BE2C (cell line): ENCODE measurements at regions not wholly inside any gene's neighbourhood (a gene's known extent, or its start where the extent isn't known, plus 50 kb on each side); places are given as distances from the start of the nearest gene placed in this dataset.

Source experiments
- DNase-seq: peaks from one replicate; pipeline ENCODE4 v3.0.0-alpha.2; 2020
- H3K27me3 ChIP-seq: fragments of 250-450 bp; sonication (Bioruptor Pico); 2 replicates; pipeline ENCODE4 v1.5.1; 2020; ENCODE audit warnings: mild to moderate bottlenecking
- H3K36me3 ChIP-seq: fragments of 250-450 bp; sonication (Bioruptor Pico); 2 replicates; pipeline ENCODE4 v1.5.1; 2020; ENCODE audit warnings: mild to moderate bottlenecking
- H3K4me1 ChIP-seq: fragments of 250-450 bp; sonication (Bioruptor Pico); 2 replicates; pipeline ENCODE4 v1.5.1; 2020
- H3K4me3 ChIP-seq: 2 replicates; pipeline ENCODE4 v1.5.1; 2011; ENCODE audit warnings: low read depth, low read length
- H3K9me3 ChIP-seq: fragments of 250-450 bp; sonication (Bioruptor Pico); 2 replicates; pipeline ENCODE4 v1.5.1; 2020
- CTCF ChIP-seq: IDR thresholded peaks from 2 replicates; pipeline ENCODE4 v1.5.1; 2012; ENCODE audit warnings: mild to moderate bottlenecking, low read depth, low read length

GRCh38 chr5:27516437-27516836 lies 478.1 kb upstream of the CDH9 start:
- H3K27me3 ChIP-seq, result no peaks in the 10 kb centered on the region
- DNase-seq, result no peak
- peaks cover 2% of the 10 kb centered on the region; the same call in 1 of the 2 replicates for H3K9me3 ChIP-seq
- H3K4me3 ChIP-seq, result no peak overlapping the region
- no peaks in the 10 kb centered on the region for H3K36me3 ChIP-seq
- H3K4me1 ChIP-seq, result no peaks in the 10 kb centered on the region
- no peak for TF ChIP-seq CTCF

- Histone ChIP-seq H3K9me3 (no peaks in the 10 kb centered on the region), H3K4me1 (no peaks in the 10 kb centered on the region), H3K4me3 (no peak overlapping the region), H3K27me3 (no peaks in the 10 kb centered on the region), H3K36me3 (no peaks in the 10 kb centered on the region)
- TF ChIP-seq CTCF, result no peak
- DNase-seq, result no peak
Observed at GRCh38 chr5:27511061-27511460, 472.7 kb upstream of the CDH9 start.

- H3K27me3 ChIP-seq, result no peaks in the 10 kb centered on the region
- no peak for TF ChIP-seq CTCF
- H3K4me3 ChIP-seq, result no peak overlapping the region
- no peaks in the 10 kb centered on the region for H3K4me1 ChIP-seq
- H3K9me3 ChIP-seq, result no peaks in the 10 kb centered on the region
- DNase-seq, result no peak
- H3K36me3 ChIP-seq, result no peaks in the 10 kb centered on the region
Observed at GRCh38 chr5:27503813-27504212, 465.4 kb upstream of the CDH9 start.

- no peaks in the 10 kb centered on the region for H3K36me3 ChIP-seq
- no peak for DNase-seq
- H3K9me3 ChIP-seq, result no peaks in the 10 kb centered on the region
- no peak overlapping the region for H3K4me3 ChIP-seq
- H3K27me3 ChIP-seq, result no peaks in the 10 kb centered on the region
- no peak for TF ChIP-seq CTCF
- H3K4me1 ChIP-seq, result peaks cover 11% of the 10 kb centered on the region
Observed at GRCh38 chr5:27502236-27502635, 463.9 kb upstream of the CDH9 start.

GRCh38 chr5:27497491-27497890 lies 459.1 kb upstream of the CDH9 start:
- H3K4me3 ChIP-seq, result 0 out of 2 replicates have a peak overlapping the region, but pooled peaks have one; percentile 1
- peaks cover 27% of the 10 kb centered on the region for H3K4me1 ChIP-seq
- no peaks in the 10 kb centered on the region for H3K27me3 ChIP-seq
- no peak for TF ChIP-seq CTCF
- no peaks in the 10 kb centered on the region for H3K9me3 ChIP-seq
- H3K36me3 ChIP-seq, result no peaks in the 10 kb centered on the region
- DNase-seq, result peak; percentile 12

GRCh38 chr5:27494887-27495286 lies 456.5 kb upstream of the CDH9 start:
- TF ChIP-seq CTCF, result no peak

More at GRCh38 chr5:27494887-27495286, 456.5 kb upstream of the CDH9 start:
- Histone ChIP-seq H3K27me3 (no peaks in the 10 kb centered on the region), H3K9me3 (no peaks in the 10 kb centered on the region), H3K4me1 (peaks cover 32% of the 10 kb centered on the region), H3K4me3 (no peak overlapping the region), H3K36me3 (no peaks in the 10 kb centered on the region)
- DNase-seq, result peak; percentile 40
